ENCODE measurements at regions not wholly inside any gene's neighbourhood (a gene's known extent, or its start where the extent isn't known, plus 50 kb on each side); places are given as distances from the start of the nearest gene placed in this dataset.

DNA sequence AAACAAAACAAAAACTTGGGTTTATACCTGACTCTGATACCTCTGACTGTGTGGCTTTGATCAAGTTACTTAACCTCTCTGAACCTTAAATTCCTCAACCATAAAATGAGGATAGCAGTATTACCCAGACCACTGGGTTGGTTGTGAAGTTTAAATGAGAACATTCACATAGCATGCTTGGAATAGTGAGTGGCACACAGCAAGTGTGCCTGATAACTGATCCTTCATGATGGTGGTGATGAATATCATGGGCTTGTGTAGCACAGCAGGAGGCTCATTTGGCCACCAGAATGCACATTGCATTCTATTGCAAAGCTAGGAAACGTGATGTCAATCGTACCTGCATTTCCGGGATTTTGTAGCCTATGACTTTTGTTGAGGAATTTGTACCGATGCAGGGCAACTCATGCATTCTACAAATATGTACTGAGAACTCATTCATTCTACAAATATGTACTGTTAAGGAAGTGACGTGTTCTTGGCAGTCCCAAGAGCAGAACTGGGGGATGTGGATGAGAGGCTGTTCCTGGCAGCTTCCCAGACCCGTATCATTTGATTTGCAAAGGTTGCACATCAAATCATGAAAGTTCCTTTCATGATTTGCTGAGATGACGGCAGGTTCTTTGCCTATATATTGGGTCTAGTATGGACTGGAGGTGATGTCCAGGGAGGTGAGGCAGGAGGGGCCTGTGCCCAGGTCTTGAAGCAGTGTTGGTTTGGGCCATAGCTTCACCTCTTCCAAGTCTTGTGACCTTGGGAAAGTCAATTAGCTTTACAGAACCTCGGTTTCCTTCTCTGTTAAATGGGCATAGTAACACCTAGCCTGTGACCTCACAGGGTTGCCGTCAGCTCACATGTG, 94.6 kb upstream of the SMNDC1 start:
- DNase-seq = no peak

DNA sequence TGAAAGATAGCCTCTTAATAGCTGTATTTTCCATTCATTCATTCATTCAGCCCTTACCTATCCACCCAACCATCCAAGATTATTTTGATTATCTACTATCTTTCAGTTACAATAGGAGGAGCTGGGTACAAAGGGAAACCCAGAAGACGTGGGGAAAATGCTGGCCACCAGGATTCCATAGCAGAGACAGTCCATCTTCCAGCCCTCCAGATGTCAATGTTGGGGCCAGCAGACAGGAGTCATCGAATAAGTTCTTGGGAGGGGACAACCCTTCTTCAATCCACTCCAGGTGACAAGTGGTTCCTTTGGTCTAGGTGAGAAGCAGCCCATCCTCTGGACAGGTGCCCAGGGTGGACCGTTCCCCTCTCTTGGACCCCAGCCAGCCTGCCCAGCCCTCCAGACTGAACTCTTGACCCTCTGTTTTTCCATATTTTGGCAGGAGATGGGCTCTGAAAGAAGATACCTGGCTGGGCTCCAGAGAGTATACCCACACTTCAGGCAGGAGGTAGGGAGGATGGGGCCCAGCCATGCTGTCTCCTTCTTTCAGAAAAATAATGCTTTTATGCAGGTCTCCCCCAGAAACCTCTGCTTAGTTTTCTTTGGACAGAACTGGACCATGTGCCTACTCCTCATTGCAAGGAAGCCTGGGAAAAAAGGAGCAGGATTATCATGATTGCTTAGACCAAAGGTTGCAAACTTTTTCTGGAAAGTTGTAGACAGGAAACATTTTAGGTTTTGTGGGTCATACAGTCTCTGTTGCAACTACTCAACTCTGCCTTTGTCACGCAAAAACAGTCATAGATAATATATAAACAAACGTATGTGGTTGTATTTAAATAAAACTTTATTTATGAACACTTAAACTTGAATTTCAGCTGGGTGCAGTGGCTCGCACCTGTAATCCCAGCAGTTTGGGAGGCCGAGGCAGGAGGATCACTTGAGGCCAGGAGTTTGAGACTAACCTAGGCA, 95.5 kb upstream of the SMNDC1 start:
- peak in 1 of 5 experiments; percentile 24 for DNase-seq

GRCh38 chr10:110401401-110402076, 96.2 kb upstream of the DUSP5 start:
- DNase-seq = no peak

- no peak for DNase-seq
Measured at GRCh38 chr10:110402077-110402416, 95.7 kb upstream of the DUSP5 start.

DNA sequence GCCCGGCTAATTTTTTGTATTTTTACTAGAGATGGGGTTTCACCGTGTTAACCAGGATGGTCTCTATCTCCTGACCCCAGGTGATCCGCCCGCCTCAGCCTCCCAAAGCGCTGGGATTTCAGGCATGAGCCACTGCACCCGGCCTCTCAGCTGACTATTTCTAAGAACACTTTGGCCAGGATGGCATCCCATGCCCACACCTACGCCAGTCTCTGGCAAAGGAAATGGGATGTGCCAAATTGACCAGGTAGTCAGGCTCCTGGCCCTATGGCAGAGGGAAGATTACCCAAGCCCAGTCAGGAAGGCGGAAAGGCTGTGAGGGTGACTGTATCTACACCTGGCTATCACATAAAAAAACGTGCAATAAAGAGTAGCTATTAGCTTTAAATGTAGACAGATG, 94.1 kb upstream of the DUSP5 start:
- DNase-seq = no peak

DNA sequence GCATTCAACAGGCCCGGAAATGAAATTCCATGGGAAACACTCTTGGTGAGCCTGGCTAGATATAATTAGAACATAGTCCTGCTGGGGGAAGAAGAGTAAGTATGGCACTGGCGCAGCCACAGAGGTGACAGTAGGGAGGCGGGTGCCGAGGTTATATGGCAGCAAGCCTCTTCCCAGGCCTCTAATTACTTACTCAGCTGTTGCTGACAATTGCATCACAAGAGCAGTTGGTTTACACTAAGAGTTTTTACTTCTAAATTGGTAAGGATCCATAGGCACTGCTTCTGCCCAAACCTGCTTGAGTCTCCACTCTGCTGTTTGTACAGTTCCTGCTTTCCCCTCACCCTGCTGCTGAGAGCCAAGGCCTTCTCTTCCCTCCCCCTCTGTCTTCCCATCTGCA, 93.3 kb upstream of the DUSP5 start:
- no peak for DNase-seq

- no peak for DNase-seq
Measured at GRCh38 chr10:110404825-110405224, 92.9 kb upstream of the DUSP5 start.

GRCh38 chr10:110405380-110405779, 92.3 kb upstream of the DUSP5 start:
- no peak for DNase-seq

- no peak for DNase-seq
Measured at GRCh38 chr10:110407301-110408170, 90.2 kb upstream of the DUSP5 start.

DNA sequence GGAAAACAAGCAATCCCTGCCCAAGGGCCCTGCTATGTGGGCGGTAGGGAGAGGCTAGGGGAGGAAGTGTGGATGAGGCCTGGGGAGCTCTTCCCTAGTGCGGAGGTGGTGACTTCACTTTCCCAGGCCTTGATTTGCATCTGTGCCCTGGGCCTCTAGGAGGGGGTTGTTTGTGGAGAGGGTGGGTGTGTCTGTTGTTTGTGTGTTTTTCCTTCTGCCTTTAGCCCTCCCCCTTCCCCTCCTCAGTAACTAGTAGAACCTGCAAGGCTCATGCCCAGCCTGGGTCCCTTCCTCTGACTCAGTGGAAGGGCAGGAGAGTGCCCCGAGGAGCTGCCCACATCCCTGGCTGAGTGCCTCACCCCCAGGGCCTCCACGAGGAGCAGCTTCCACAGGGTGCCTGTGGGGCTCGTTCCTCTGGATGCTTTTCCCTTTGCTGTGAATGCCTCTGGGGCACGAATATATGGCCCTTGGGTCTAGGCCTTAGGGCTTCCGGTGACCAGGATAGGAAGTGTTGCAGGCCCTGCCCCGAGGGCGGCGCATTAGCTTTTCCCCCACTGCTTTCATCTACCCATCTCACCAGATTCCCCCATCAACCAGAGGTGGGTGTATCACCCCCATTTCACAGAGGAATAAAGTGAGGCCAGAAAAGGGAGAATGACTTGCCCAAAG, 89.4 kb upstream of the DUSP5 start:
- no peak for DNase-seq

DNA sequence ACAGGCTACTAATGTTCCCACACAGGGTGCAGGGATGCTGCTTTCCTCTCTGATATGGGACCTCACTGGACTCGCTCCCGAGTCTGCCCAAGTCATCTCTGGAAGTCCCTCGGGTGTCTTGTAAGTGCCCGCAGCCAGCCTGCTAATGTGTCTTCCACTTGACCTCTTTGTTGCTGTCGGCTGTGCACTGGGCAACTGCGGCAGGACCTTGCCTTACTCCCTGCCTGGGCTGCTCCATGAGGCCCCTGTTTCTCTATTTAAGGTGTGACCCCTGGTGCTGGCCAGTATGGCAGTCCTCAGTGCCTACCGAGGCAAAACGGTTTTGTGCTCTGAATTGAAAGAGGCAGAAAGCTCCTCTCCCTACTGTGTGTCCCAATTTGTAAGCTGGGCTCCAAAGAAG, 88.8 kb upstream of the DUSP5 start:
- no peak for DNase-seq

- no peak for DNase-seq
Measured at GRCh38 chr10:110409488-110409887, 88.2 kb upstream of the DUSP5 start.

DNA sequence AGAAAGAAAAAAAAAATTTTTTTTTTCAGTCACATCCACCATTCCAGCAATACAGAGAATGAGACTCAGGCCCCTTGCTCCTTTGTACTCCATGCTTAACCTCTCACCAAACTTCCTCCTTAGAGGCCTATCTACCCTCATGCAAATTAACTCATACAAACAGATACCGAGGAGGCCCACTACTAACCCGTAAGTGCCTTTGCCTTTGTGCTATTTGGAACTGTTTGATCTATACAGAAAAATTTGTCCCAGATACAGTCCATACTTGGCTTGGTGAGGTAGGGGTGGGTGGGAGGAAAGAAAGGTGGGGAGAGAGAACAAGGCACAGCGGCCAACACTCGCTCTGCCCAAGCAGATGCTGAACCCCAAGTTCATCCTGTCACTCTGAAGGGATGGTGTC, 87.8 kb upstream of the DUSP5 start:
- no peak for DNase-seq

- no peak for DNase-seq
Measured at GRCh38 chr10:110410329-110411046, 87.2 kb upstream of the DUSP5 start.

- DNase-seq = no peak
Measured at GRCh38 chr10:110411047-110411410, 86.7 kb upstream of the DUSP5 start.

- peak in 1 of 5 experiments; percentile 34 for DNase-seq
Measured at GRCh38 chr10:110413049-110413783, 84.5 kb upstream of the DUSP5 start.

- DNase-seq = no peak
Measured at GRCh38 chr10:110413903-110414547, 83.7 kb upstream of the DUSP5 start.

GRCh38 chr10:110414548-110415309, 83.0 kb upstream of the DUSP5 start:
- DNase-seq = peak; percentile 41 to 100 (median 77)

- DNase-seq = peak in 1 of 5 experiments; percentile 41
Measured at GRCh38 chr10:110415809-110416208, 81.9 kb upstream of the DUSP5 start.
